ENCODE measurements at regions not wholly inside any gene's neighbourhood (a gene's known extent, or its start where the extent isn't known, plus 50 kb on each side); places are given as distances from the start of the nearest gene placed in this dataset.

- DNase-seq, result no peak
Measured at GRCh38 chr1:95927061-95927460, 693.1 kb downstream of the RWDD3 start.

GRCh38 chr1:95935719-95936118, 701.7 kb downstream of the RWDD3 start:
- no peak for DNase-seq

GRCh38 chr1:95941121-95941798, 707.2 kb downstream of the RWDD3 start:
- DNase-seq, result no peak

- no peak for DNase-seq
Measured at GRCh38 chr1:95948023-95948422, 714.0 kb downstream of the RWDD3 start.

GRCh38 chr1:95951371-95952102, 717.5 kb downstream of the RWDD3 start:
- no peak for DNase-seq

GRCh38 chr1:95953015-95953414, 719.0 kb downstream of the RWDD3 start:
- DNase-seq, result peak; percentile 66

GRCh38 chr1:95954585-95954984, 720.6 kb downstream of the RWDD3 start:
- DNase-seq, result no peak

GRCh38 chr1:95956215-95956614, 722.2 kb downstream of the RWDD3 start:
- no peak for DNase-seq

GRCh38 chr1:95957748-95958147, 723.7 kb downstream of the RWDD3 start:
- no peak for DNase-seq

GRCh38 chr1:95966866-95967265, 732.9 kb downstream of the RWDD3 start:
- DNase-seq, result no peak

GRCh38 chr1:95974586-95974985, 740.6 kb downstream of the RWDD3 start:
- no peak for DNase-seq

GRCh38 chr1:95982711-95983110, 738.9 kb upstream of the PTBP2 start:
- DNase-seq, result no peak

- DNase-seq, result no peak
Measured at GRCh38 chr1:95983831-95984230, 737.8 kb upstream of the PTBP2 start.

- DNase-seq, result no peak
Measured at GRCh38 chr1:95984798-95985374, 736.7 kb upstream of the PTBP2 start.

GRCh38 chr1:95990033-95990432, 731.6 kb upstream of the PTBP2 start:
- no peak for DNase-seq

- no peak for DNase-seq
Measured at GRCh38 chr1:95991787-95992520, 729.6 kb upstream of the PTBP2 start.

GRCh38 chr1:95994643-95995042, 726.9 kb upstream of the PTBP2 start:
- no peak for DNase-seq

GRCh38 chr1:96002201-96002600, 719.4 kb upstream of the PTBP2 start:
- no peak for DNase-seq

GRCh38 chr1:96002969-96003964, 718.3 kb upstream of the PTBP2 start:
- no peak for DNase-seq

GRCh38 chr1:96009831-96010434, 711.7 kb upstream of the PTBP2 start:
- DNase-seq, result no peak

GRCh38 chr1:96011606-96012005, 710.0 kb upstream of the PTBP2 start:
- no peak for DNase-seq

GRCh38 chr1:96016219-96016618, 705.4 kb upstream of the PTBP2 start:
- no peak for DNase-seq

Measured in NCI-H1092 treated with DMSO at 0.1 percent for 48 hours (cell line).